Neutrophil (primary cell): ENCODE measurements at regions not wholly inside any gene's neighbourhood (a gene's known extent, or its start where the extent isn't known, plus 50 kb on each side); places are given as distances from the start of the nearest gene placed in this dataset.

Experiments
- H3K27ac ChIP-seq: fragments of 200-600 bp; sonication (generic); 2 replicates; pipeline ENCODE4 v1.5.1; 2016; ENCODE audit warnings: mild to moderate bottlenecking, moderate library complexity
- H3K27me3 ChIP-seq: fragments of 200-600 bp; sonication (generic); 2 replicates; pipeline ENCODE4 v1.6.0; 2016; ENCODE audit warnings: mild to moderate bottlenecking
- H3K36me3 ChIP-seq: fragments of 200-600 bp; sonication (generic); 2 replicates; pipeline ENCODE4 v1.5.1; 2017
- H3K4me1 ChIP-seq, 2 experiments: fragments of 200-600 bp in 1 of 2; sonication (generic) in 1 of 2; 1 replicate in 1 of 2; 2 replicates in 1 of 2; pipeline versions ENCODE4 v1.5.1 to v1.6.1; 2013 to 2016; ENCODE audit warnings: low read depth in 1 of 2, low read length in 1 of 2, mild to moderate bottlenecking in 1 of 2, moderate library complexity in 1 of 2; ENCODE audit not compliant: control insufficient read depth in 1 of 2, insufficient read depth in 1 of 2
- H3K4me3 ChIP-seq, 2 experiments: fragments of 200-600 bp in 1 of 2; sonication (generic) in 1 of 2; 1 replicate in 1 of 2; 2 replicates in 1 of 2; pipeline ENCODE4 v1.5.1; 2013 to 2016; ENCODE audit warnings: low read depth in 1 of 2, low read length in 1 of 2, mild to moderate bottlenecking in 1 of 2, moderate library complexity in 1 of 2
- H3K9me3 ChIP-seq: fragments of 200-600 bp; sonication (generic); 2 replicates; pipeline ENCODE4 v1.5.1; 2016
- TF ChIP-seq, protein P1 (sequence below): fragments of 200-600 bp; sonication (generic); IDR thresholded peaks from 2 replicates; pipeline ENCODE4 v1.5.1; 2016; ENCODE audit warnings: antibody characterized with exemption

DNA sequence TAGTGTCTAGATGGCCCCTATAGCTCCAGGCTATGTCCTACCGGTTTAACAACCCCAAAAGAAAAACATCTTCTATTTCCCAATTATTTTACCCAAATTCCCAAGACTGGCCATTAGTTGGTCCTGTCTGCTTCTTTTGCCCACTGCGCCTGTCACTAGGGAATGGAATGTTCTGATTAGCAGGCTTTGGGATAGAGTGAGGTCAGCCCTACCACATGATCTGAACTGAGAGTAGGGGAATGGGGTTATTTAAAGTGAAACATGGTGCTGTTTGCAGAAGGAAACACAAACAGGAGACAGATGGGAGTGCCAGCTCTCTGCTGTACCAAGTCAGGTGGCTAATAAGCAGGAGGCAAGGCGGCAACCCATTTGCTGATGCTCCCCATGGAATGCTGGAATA, 635.6 kb upstream of the CFAP20DC start:
- no peak overlapping the region for H3K4me3 ChIP-seq
- H3K27ac ChIP-seq: no peak overlapping the region
- H3K4me1 ChIP-seq: no peaks in the 10 kb centered on the region
- no peaks in the 10 kb centered on the region for H3K9me3 ChIP-seq
- H3K27me3 ChIP-seq: no peaks in the 10 kb centered on the region
- TF ChIP-seq, protein P1, sequence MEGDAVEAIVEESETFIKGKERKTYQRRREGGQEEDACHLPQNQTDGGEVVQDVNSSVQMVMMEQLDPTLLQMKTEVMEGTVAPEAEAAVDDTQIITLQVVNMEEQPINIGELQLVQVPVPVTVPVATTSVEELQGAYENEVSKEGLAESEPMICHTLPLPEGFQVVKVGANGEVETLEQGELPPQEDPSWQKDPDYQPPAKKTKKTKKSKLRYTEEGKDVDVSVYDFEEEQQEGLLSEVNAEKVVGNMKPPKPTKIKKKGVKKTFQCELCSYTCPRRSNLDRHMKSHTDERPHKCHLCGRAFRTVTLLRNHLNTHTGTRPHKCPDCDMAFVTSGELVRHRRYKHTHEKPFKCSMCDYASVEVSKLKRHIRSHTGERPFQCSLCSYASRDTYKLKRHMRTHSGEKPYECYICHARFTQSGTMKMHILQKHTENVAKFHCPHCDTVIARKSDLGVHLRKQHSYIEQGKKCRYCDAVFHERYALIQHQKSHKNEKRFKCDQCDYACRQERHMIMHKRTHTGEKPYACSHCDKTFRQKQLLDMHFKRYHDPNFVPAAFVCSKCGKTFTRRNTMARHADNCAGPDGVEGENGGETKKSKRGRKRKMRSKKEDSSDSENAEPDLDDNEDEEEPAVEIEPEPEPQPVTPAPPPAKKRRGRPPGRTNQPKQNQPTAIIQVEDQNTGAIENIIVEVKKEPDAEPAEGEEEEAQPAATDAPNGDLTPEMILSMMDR: no peak
- H3K36me3 ChIP-seq: no peaks in the 10 kb centered on the region

DNA sequence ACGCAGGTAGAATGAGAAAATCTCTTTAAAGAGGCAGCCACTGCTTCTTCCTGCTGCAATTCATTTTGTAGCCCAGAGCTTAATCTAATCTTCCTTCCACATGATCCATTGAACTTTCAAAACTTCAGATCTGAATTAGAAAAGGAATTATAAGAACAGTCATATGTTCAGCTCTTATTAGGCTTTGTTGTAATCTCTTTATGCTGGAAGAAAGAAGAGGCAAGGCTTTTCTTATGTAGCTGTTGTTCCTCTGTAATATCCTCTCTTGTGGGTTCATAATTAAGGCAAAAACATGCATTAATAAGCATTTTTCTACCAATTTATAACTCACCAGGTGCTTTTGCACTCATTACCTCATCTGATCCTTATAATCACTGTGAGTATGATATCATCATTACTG, 634.9 kb upstream of the CFAP20DC start:
- H3K4me3 ChIP-seq: no peak overlapping the region
- no peaks in the 10 kb centered on the region for H3K27me3 ChIP-seq
- H3K36me3 ChIP-seq: no peaks in the 10 kb centered on the region
- TF ChIP-seq, protein P1: no peak
- no peak overlapping the region for H3K27ac ChIP-seq
- H3K9me3 ChIP-seq: no peaks in the 10 kb centered on the region
- H3K4me1 ChIP-seq: no peaks in the 10 kb centered on the region

DNA sequence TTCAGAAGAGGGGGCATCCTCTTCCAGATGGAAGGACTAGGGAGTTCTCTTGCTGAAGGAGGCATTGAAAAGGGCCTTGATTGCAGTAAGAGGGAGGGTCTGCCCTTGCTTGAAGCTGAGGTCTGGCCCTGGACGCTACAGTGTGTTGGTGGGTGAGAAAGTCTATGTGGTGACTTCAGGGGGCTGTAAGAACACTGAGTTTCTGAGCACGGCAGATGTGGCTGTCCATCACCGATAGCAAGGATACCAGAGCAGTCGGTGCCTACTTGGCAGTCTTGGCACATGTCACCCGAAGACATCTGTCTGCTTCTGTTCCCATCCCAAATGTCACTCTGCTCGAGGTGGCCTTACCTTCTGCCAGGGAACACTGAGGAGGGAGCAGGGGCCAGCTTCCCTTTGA, 631.1 kb upstream of the CFAP20DC start:
- H3K27ac ChIP-seq: no peak overlapping the region
- H3K4me1 ChIP-seq: peaks cover 0 to under 1% of the 10 kb centered on the region in 2 experiments
- TF ChIP-seq, protein P1: no peak
- no peaks in the 10 kb centered on the region for H3K36me3 ChIP-seq
- H3K27me3 ChIP-seq: no peaks in the 10 kb centered on the region
- no peaks in the 10 kb centered on the region for H3K9me3 ChIP-seq
- no peak overlapping the region for H3K4me3 ChIP-seq

DNA sequence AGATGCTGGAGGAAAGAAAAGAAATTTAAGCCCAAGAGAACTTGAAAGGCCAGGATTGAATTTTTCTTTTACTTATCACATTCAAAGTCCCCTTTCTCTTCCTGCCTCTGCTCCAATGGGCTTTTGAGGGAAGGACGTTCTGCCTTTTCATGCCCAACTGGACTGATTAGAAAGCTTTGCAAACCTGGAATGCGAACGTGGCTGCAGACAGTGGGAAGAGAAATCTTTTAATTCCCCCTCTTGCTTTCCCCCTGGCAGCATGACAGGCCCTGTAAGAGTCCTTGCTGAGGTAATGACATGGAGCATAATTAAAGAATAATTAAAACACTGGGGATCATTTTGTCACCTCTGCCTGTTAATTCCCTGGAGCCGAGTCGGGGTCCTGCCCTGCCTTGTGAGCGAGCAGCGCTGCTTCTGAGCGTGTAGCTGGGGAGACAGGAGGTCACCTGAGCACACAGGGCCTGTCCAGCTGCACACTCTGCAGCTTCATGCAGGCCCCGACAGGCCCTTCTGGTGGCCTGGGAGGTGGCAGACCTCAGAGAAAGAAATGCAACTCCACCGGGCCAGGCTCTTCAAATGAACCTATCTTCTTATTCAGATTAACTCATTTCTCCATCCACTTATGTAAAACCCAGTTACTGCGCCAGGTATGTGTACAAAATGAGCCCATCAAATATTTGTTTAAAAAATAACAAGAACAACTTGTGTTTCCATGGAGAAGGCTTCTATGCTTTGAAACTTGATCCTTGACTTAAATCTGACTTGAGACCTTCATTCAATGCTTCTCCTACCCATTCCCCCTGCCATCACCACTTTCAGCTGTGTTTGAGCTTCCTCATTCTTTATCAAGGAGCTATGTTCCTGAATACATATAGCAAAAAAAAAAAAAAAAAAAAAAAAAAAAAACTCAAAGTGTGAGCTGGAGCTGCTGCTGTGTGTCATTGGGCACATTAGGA, 628.2 kb upstream of the CFAP20DC start:
- TF ChIP-seq, protein P1: no peak
- peaks cover 0 to 8% of the 10 kb centered on the region in 2 experiments for H3K4me1 ChIP-seq
- no peak overlapping the region for H3K27ac ChIP-seq
- H3K9me3 ChIP-seq: no peaks in the 10 kb centered on the region
- no peaks in the 10 kb centered on the region for H3K36me3 ChIP-seq
- H3K27me3 ChIP-seq: no peaks in the 10 kb centered on the region
- H3K4me3 ChIP-seq: no peak overlapping the region

DNA sequence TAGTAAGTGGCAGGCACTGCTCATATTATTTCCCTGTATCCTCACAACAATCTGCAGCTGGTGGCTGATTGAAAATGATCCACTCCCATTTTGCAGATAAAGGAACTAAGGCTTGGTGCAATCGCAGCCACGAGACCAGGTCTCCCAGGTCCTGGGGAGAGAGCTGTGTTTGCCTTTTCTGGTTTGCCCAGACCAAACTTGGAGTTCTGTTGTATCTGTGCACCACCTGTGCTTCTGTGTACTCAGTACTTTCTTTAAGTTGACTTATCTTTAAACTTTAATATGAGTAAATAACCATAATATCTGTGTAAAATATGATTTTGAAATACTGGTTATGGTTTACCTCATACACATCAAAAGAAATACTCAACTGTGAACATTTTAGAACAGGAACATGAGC, 625.7 kb upstream of the CFAP20DC start:
- no peaks in the 10 kb centered on the region for H3K27me3 ChIP-seq
- TF ChIP-seq, protein P1: no peak
- H3K4me1 ChIP-seq: peaks cover 0 to 8% of the 10 kb centered on the region in 2 experiments
- H3K36me3 ChIP-seq: no peaks in the 10 kb centered on the region
- H3K9me3 ChIP-seq: no peaks in the 10 kb centered on the region
- no peak overlapping the region for H3K27ac ChIP-seq
- H3K4me3 ChIP-seq: no peak overlapping the region
